ENCODE measurements at regions not wholly inside any gene's neighbourhood (a gene's known extent, or its start where the extent isn't known, plus 50 kb on each side); places are given as distances from the start of the nearest gene placed in this dataset.

- POLR2A ChIA-PET = no interaction called here
- no peaks in the 10 kb centered on the region for H3K36me3 ChIP-seq (ENCODE audit: insufficient read depth, low read length)
- H3K27ac ChIP-seq (ENCODE audit: low read depth in 1 of 2, low read length in 2 of 2) = no peak overlapping the region
- no peak overlapping the region for H3K27ac Mint-ChIP-seq
- ATAC-seq (ENCODE audit: poor library complexity) (no peak), DNase-seq (no peak)
- no peaks in the 10 kb centered on the region for H3K36me3 Mint-ChIP-seq (ENCODE audit: low read depth)
- no peaks in the 10 kb centered on the region for H3K9me3 ChIP-seq (ENCODE audit: control insufficient read depth in 1 of 2, insufficient read depth in 1 of 2, low read length in 2 of 2)
- H3K4me3 Mint-ChIP-seq = no peak overlapping the region
- peaks cover 13% of the 10 kb centered on the region for H3K27me3 Mint-ChIP-seq
- intact Hi-C loops (cut with DNase I, micrococcal nuclease) = no loop called here
- CTCF ChIA-PET = interaction anchor here (0.9 kb wide), 1 partner anchor 10 kb away, joined by 3 read pairs; no protein-coding TSS in a partner anchor
- no peaks in the 10 kb centered on the region for H3K4me1 Mint-ChIP-seq (ENCODE audit: low read depth)
- H3K9me3 Mint-ChIP-seq = no peaks in the 10 kb centered on the region
- H3K4me3 ChIP-seq (ENCODE audit: low read length) = no peak overlapping the region
- no peak for TF ChIP-seq CTCF (IDR thresholded peaks at IDR 0.05)
- no peaks in the 10 kb centered on the region for H3K27me3 ChIP-seq (ENCODE audit: control insufficient read depth in 1 of 2, insufficient read depth in 2 of 2, low read length in 2 of 2)
- H3K4me1 ChIP-seq (ENCODE audit: insufficient read depth, low read length) = no peaks in the 10 kb centered on the region
These were observed 672.2 kb downstream of the EPM2A start for GRCh38 chr6:145063091-145063490.

- peaks cover 0 to 4% of the 10 kb centered on the region in 2 experiments for H3K27me3 ChIP-seq (ENCODE audit: control insufficient read depth in 1 of 2, insufficient read depth in 2 of 2, low read length in 2 of 2)
- H3K36me3 Mint-ChIP-seq (ENCODE audit: low read depth) = no peaks in the 10 kb centered on the region
- no peaks in the 10 kb centered on the region for H3K4me1 ChIP-seq (ENCODE audit: insufficient read depth, low read length)
- intact Hi-C loops (cut with DNase I, micrococcal nuclease) = no loop called here
- ChIA-PET CTCF (no interaction called here), POLR2A (no interaction called here)
- H3K9me3 ChIP-seq (ENCODE audit: control insufficient read depth in 1 of 2, insufficient read depth in 1 of 2, low read length in 2 of 2) = no peaks in the 10 kb centered on the region
- DNase-seq (no peak), ATAC-seq (ENCODE audit: poor library complexity) (no peak)
- H3K36me3 ChIP-seq (ENCODE audit: insufficient read depth, low read length) = no peaks in the 10 kb centered on the region
- no peaks in the 10 kb centered on the region for H3K4me1 Mint-ChIP-seq (ENCODE audit: low read depth)
- no peak overlapping the region for H3K4me3 Mint-ChIP-seq
- H3K27me3 Mint-ChIP-seq = peaks cover 33% of the 10 kb centered on the region
- H3K9me3 Mint-ChIP-seq = no peaks in the 10 kb centered on the region
- no peak overlapping the region for H3K27ac ChIP-seq (ENCODE audit: low read depth in 1 of 2, low read length in 2 of 2)
- H3K4me3 ChIP-seq (ENCODE audit: low read length) = no peak overlapping the region
- no peak for TF ChIP-seq CTCF (IDR thresholded peaks at IDR 0.05)
- H3K27ac Mint-ChIP-seq = no peak overlapping the region
These were observed 667.9 kb downstream of the EPM2A start for GRCh38 chr6:145067430-145067829.

GRCh38 chr6:145068577-145068976, 666.7 kb downstream of the EPM2A start:
- Mint-ChIP-seq H3K4me1 (ENCODE audit: low read depth) (no peaks in the 10 kb centered on the region), H3K9me3 (no peaks in the 10 kb centered on the region), H3K36me3 (ENCODE audit: low read depth) (no peaks in the 10 kb centered on the region), H3K27ac (no peak overlapping the region), H3K27me3 (peaks cover 33% of the 10 kb centered on the region), H3K4me3 (no peak overlapping the region)
- Histone ChIP-seq H3K27ac (ENCODE audit: low read depth in 1 of 2, low read length in 2 of 2) (no peak overlapping the region), H3K27me3 (ENCODE audit: control insufficient read depth in 1 of 2, insufficient read depth in 2 of 2, low read length in 2 of 2) (peaks cover 0 to 4% of the 10 kb centered on the region in 2 experiments), H3K4me3 (ENCODE audit: low read length) (no peak overlapping the region), H3K4me1 (ENCODE audit: insufficient read depth, low read length) (no peaks in the 10 kb centered on the region), H3K9me3 (ENCODE audit: control insufficient read depth in 1 of 2, insufficient read depth in 1 of 2, low read length in 2 of 2) (no peaks in the 10 kb centered on the region), H3K36me3 (ENCODE audit: insufficient read depth, low read length) (no peaks in the 10 kb centered on the region)
- ChIA-PET POLR2A (no interaction called here), CTCF (no interaction called here)
- DNase-seq (no peak), ATAC-seq (ENCODE audit: poor library complexity) (no peak)
- intact Hi-C loops (cut with DNase I, micrococcal nuclease) = no loop called here
- no peak for TF ChIP-seq CTCF (IDR thresholded peaks at IDR 0.05)

Data from CD4-positive, alpha-beta T cell (primary cell).